ENCODE measurements at regions not wholly inside any gene's neighbourhood (a gene's known extent, or its start where the extent isn't known, plus 50 kb on each side); places are given as distances from the start of the nearest gene placed in this dataset.

DNA sequence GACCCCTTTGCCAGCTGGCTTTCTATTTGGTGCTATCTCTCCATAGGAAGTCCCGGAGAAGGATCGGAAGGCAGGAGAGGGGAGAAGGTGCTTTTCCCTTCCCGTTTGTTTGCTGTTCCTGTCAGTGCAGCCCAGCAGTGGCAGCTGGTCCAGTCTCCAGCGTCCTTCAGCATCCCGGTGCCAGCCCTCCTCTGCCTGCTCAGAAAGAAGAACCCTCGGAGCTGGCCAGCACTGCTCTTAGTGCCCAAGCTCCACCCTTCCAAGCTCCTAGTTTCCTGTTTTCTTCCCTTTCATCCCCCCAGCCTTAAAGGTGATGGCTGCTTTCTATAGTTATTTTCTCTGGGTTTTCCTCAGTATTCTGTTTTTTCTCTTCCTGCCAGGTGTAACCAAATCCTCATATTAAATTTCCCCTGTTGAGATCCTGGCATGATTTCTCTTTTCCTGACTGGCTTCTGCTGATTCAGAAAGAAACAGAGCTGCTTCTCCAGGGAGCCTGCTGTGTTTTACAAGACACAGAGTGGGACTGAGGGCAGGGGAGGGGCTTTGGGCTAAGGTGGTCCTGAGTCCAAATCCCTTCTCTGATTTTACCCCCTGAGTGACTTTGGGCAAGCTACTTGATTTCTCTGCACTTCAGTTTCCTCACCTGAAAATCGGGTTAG is 186.8 kb downstream of the COPRS start:
- TF ChIP-seq EZH2phosphoT487 (IDR thresholded peaks at IDR 0.05; ENCODE audit: borderline replicate concordance), result no peak
- TF ChIP-seq, protein P1, sequence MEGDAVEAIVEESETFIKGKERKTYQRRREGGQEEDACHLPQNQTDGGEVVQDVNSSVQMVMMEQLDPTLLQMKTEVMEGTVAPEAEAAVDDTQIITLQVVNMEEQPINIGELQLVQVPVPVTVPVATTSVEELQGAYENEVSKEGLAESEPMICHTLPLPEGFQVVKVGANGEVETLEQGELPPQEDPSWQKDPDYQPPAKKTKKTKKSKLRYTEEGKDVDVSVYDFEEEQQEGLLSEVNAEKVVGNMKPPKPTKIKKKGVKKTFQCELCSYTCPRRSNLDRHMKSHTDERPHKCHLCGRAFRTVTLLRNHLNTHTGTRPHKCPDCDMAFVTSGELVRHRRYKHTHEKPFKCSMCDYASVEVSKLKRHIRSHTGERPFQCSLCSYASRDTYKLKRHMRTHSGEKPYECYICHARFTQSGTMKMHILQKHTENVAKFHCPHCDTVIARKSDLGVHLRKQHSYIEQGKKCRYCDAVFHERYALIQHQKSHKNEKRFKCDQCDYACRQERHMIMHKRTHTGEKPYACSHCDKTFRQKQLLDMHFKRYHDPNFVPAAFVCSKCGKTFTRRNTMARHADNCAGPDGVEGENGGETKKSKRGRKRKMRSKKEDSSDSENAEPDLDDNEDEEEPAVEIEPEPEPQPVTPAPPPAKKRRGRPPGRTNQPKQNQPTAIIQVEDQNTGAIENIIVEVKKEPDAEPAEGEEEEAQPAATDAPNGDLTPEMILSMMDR (conservative IDR thresholded peaks at IDR 0.05; ENCODE audit: low read length), result no peak
- Histone ChIP-seq H4K20me1 (ENCODE audit: insufficient read depth, low read length, poor library complexity, severe bottlenecking) (no peaks in the 10 kb centered on the region), H2AFZ (ENCODE audit: low read length) (no peak overlapping the region)

GRCh38 chr17:31663576-31663975 is 195.5 kb downstream of the COPRS start:
- Histone ChIP-seq H3K27me3 (ENCODE audit: insufficient read depth, low read length, poor library complexity, severe bottlenecking) (no peaks in the 10 kb centered on the region), H3K4me1 (ENCODE audit: insufficient read depth, low read length, poor library complexity, severe bottlenecking) (no peaks in the 10 kb centered on the region), H2AFZ (ENCODE audit: low read length) (no peak overlapping the region), H3K4me2 (ENCODE audit: low read depth, low read length, poor library complexity, severe bottlenecking) (no peak overlapping the region), H3K4me3 (ENCODE audit: low read length, poor library complexity, severe bottlenecking) (no peak overlapping the region), H4K20me1 (ENCODE audit: insufficient read depth, low read length, poor library complexity, severe bottlenecking) (no peaks in the 10 kb centered on the region), H3K9ac (ENCODE audit: low read depth, low read length, poor library complexity, severe bottlenecking) (no peak overlapping the region), H3F3A (ENCODE audit: low read depth) (no peaks in the 10 kb centered on the region), H3K79me2 (ENCODE audit: insufficient read depth, low read length) (no peaks in the 10 kb centered on the region), H3K9me3 (ENCODE audit: insufficient read depth, low read depth, low read length) (peaks cover 17% of the 10 kb centered on the region), H3K9me2 (replicated peaks; ENCODE audit: low read depth, low read length) (no peaks in the 10 kb centered on the region), H3K36me3 (ENCODE audit: insufficient read depth, low read length) (no peaks in the 10 kb centered on the region)
- TF ChIP-seq, protein P1 (conservative IDR thresholded peaks at IDR 0.05; ENCODE audit: low read length), result no peak
- TF ChIP-seq EZH2phosphoT487 (IDR thresholded peaks at IDR 0.05; ENCODE audit: borderline replicate concordance), result no peak

More for the DNA sequence above, 186.8 kb downstream of the COPRS start:
- H3K4me1 ChIP-seq (ENCODE audit: insufficient read depth, low read length, poor library complexity, severe bottlenecking), result no peaks in the 10 kb centered on the region
- H3K9me2 ChIP-seq (replicated peaks; ENCODE audit: low read depth, low read length), result no peaks in the 10 kb centered on the region
- no peak overlapping the region for H3K4me3 ChIP-seq (ENCODE audit: low read length, poor library complexity, severe bottlenecking)
- no peaks in the 10 kb centered on the region for H3F3A ChIP-seq (ENCODE audit: low read depth)
- no peaks in the 10 kb centered on the region for H3K79me2 ChIP-seq (ENCODE audit: insufficient read depth, low read length)
- H3K4me2 ChIP-seq (ENCODE audit: low read depth, low read length, poor library complexity, severe bottlenecking), result no peak overlapping the region
- H3K27me3 ChIP-seq (ENCODE audit: insufficient read depth, low read length, poor library complexity, severe bottlenecking), result no peaks in the 10 kb centered on the region
- no peaks in the 10 kb centered on the region for H3K9me3 ChIP-seq (ENCODE audit: insufficient read depth, low read depth, low read length)
- H3K9ac ChIP-seq (ENCODE audit: low read depth, low read length, poor library complexity, severe bottlenecking), result no peak overlapping the region
- H3K36me3 ChIP-seq (ENCODE audit: insufficient read depth, low read length), result no peaks in the 10 kb centered on the region

DNA sequence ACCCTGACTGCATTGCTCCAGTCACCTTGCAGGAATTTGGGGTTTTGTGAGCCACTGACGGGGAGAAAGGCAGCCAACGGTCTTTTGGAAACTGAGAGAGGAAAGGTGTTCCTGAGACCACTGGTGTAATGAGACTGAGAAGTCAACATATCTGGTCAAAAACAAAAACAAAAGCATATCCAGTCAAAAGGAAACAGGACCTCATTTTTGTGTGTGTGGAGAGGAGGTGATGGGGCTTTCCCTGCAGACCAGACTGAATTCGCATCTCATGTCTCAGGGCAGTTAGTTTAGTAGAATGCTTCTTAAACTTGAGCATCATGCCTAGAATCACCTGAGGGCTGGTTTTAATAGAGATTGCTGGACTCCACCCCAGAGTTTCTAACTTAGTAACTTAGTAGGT is 198.4 kb downstream of the COPRS start:
- Histone ChIP-seq H3K79me2 (ENCODE audit: insufficient read depth, low read length) (no peaks in the 10 kb centered on the region), H2AFZ (ENCODE audit: low read length) (no peak overlapping the region), H3K27me3 (ENCODE audit: insufficient read depth, low read length, poor library complexity, severe bottlenecking) (no peaks in the 10 kb centered on the region), H3K36me3 (ENCODE audit: insufficient read depth, low read length) (no peaks in the 10 kb centered on the region), H3K4me2 (ENCODE audit: low read depth, low read length, poor library complexity, severe bottlenecking) (no peak overlapping the region), H4K20me1 (ENCODE audit: insufficient read depth, low read length, poor library complexity, severe bottlenecking) (no peaks in the 10 kb centered on the region), H3K9me3 (ENCODE audit: insufficient read depth, low read depth, low read length) (peaks cover 17% of the 10 kb centered on the region), H3K4me1 (ENCODE audit: insufficient read depth, low read length, poor library complexity, severe bottlenecking) (no peaks in the 10 kb centered on the region), H3K9ac (ENCODE audit: low read depth, low read length, poor library complexity, severe bottlenecking) (no peak overlapping the region), H3K9me2 (replicated peaks; ENCODE audit: low read depth, low read length) (no peaks in the 10 kb centered on the region), H3K4me3 (ENCODE audit: low read length, poor library complexity, severe bottlenecking) (no peak overlapping the region), H3F3A (ENCODE audit: low read depth) (no peaks in the 10 kb centered on the region)
- no peak for TF ChIP-seq EZH2phosphoT487 (IDR thresholded peaks at IDR 0.05; ENCODE audit: borderline replicate concordance)
- TF ChIP-seq, protein P1 (conservative IDR thresholded peaks at IDR 0.05; ENCODE audit: low read length), result no peak

Measured in Loucy (cell line).